ENCODE measurements at regions not wholly inside any gene's neighbourhood (a gene's known extent, or its start where the extent isn't known, plus 50 kb on each side); places are given as distances from the start of the nearest gene placed in this dataset.

- TF ChIP-seq POLR2A (IDR thresholded peaks at IDR 0.05; ENCODE audit: low read depth, low read length) (no peak), POLR2AphosphoS5 (IDR thresholded peaks at IDR 0.05; ENCODE audit: low read depth, low read length) (no peak), PAX5 (IDR thresholded peaks at IDR 0.05; ENCODE audit: insufficient read depth, low read length, severe bottlenecking) (no peak), POU2F2 (IDR thresholded peaks at IDR 0.05; ENCODE audit: low read depth, low read length) (no peak), SPI1 (IDR thresholded peaks at IDR 0.05; ENCODE audit: low read depth, low read length) (no peak)
These were observed 1391.3 kb downstream of the BRD1 start for GRCh38 chr22:48436201-48436931.

All from GM12891 (cell line).